SK-N-SH treated with all-trans-retinoic acid at 6 μM for 48 hours (cell line): ENCODE measurements at regions not wholly inside any gene's neighbourhood (a gene's known extent, or its start where the extent isn't known, plus 50 kb on each side); places are given as distances from the start of the nearest gene placed in this dataset.

ENCODE experiments used
- ATAC-seq: fragments of 200-7000 bp; cut with Tn5 transposase; 3 replicates; pipeline ENCODE4 v1.9.1; 2020; ENCODE audit warnings: mild to moderate bottlenecking, moderate library complexity
- ARNTL ChIP-seq: fragments of 450-650 bp; formaldehyde crosslinking; IDR thresholded peaks from 2 replicates; pipeline ENCODE4 v1.5.0; 2020; ENCODE audit warnings: low read depth, mild to moderate bottlenecking, moderate library complexity, borderline replicate concordance
- BACH2 ChIP-seq: fragments of 250-450 bp; sonication (Bioruptor Pico); IDR thresholded peaks from 2 replicates; pipeline ENCODE4 v1.9.0; 2021; ENCODE audit warnings: mild to moderate bottlenecking, borderline replicate concordance
- CSDC2 ChIP-seq: fragments of 250-450 bp; sonication (Bioruptor Pico); IDR thresholded peaks from 2 replicates; pipeline ENCODE4 v1.5.0; 2020; ENCODE audit warnings: mild to moderate bottlenecking, moderate library complexity
- ESRRG ChIP-seq: fragments of 250-450 bp; sonication (Bioruptor Pico); IDR thresholded peaks from 2 replicates; pipeline ENCODE4 v1.6.1; 2021; ENCODE audit warnings: mild to moderate bottlenecking
- GLIS3 ChIP-seq: fragments of 250-450 bp; sonication (Bioruptor Pico); IDR thresholded peaks from 2 replicates; pipeline ENCODE4 v1.5.0; 2020; ENCODE audit warnings: mild to moderate bottlenecking, moderate library complexity
- ISL1 ChIP-seq: fragments of 250-450 bp; sonication (Bioruptor Pico); IDR thresholded peaks from 2 replicates; pipeline ENCODE4 v2.1.2; 2022; ENCODE audit warnings: mild to moderate bottlenecking, moderate library complexity
- OSR1 ChIP-seq: fragments of 250-450 bp; sonication (Bioruptor Pico); IDR thresholded peaks from 2 replicates; pipeline ENCODE4 v1.8.0; 2022; ENCODE audit warnings: moderate library complexity, mild to moderate bottlenecking, inconsistent platforms
- RARB ChIP-seq: fragments of 250-450 bp; sonication (Bioruptor Pico); IDR thresholded peaks from 2 replicates; pipeline ENCODE4 v1.8.0; 2021; ENCODE audit warnings: mild to moderate bottlenecking, moderate library complexity
- SNAI2 ChIP-seq: fragments of 250-450 bp; sonication (Bioruptor Pico); IDR thresholded peaks from 2 replicates; pipeline ENCODE4 v1.5.0; 2020; ENCODE audit warnings: mild to moderate bottlenecking, moderate library complexity
- TCF4 ChIP-seq: fragments of 250-450 bp; sonication (Bioruptor Pico); IDR thresholded peaks from 2 replicates; pipeline ENCODE4 v1.8.0; 2021; ENCODE audit warnings: mild to moderate bottlenecking, moderate library complexity, borderline replicate concordance
- TOX ChIP-seq: fragments of 250-450 bp; sonication (Bioruptor Pico); IDR thresholded peaks from 2 replicates; pipeline ENCODE4 v1.8.0; 2021; ENCODE audit warnings: mild to moderate bottlenecking, moderate library complexity, borderline replicate concordance
- ZC3H10 ChIP-seq: fragments of 250-450 bp; sonication (Bioruptor Pico); IDR thresholded peaks from 2 replicates; pipeline ENCODE4 v1.5.1; 2021; ENCODE audit warnings: mild to moderate bottlenecking, moderate library complexity
- ZFP3 ChIP-seq: fragments of 250-450 bp; sonication (Bioruptor Pico); IDR thresholded peaks from 2 replicates; pipeline ENCODE4 v1.5.0; 2020; ENCODE audit warnings: mild to moderate bottlenecking, moderate library complexity
- ZFP30 ChIP-seq: fragments of 450-650 bp; formaldehyde crosslinking; IDR thresholded peaks from 2 replicates; pipeline ENCODE4 v1.5.0; 2022; ENCODE audit warnings: mild to moderate bottlenecking, moderate library complexity
- ZNF565 ChIP-seq: fragments of 450-650 bp; formaldehyde crosslinking; conservative IDR thresholded peaks from 2 replicates; pipeline ENCODE4 v1.5.0; 2020; ENCODE audit warnings: low read depth, mild to moderate bottlenecking, moderate library complexity
- ZNF70 ChIP-seq: fragments of 450-650 bp; formaldehyde crosslinking; IDR thresholded peaks from 2 replicates; pipeline ENCODE4 v1.5.0; 2020; ENCODE audit warnings: mild to moderate bottlenecking, moderate library complexity
- ZNF8 ChIP-seq: fragments of 450-650 bp; formaldehyde crosslinking; IDR thresholded peaks from 2 replicates; pipeline ENCODE4 v1.5.0; 2020; ENCODE audit warnings: mild to moderate bottlenecking, moderate library complexity
- TF ChIP-seq, protein P1 (sequence below): fragments of 250-450 bp; sonication (Bioruptor Pico); IDR thresholded peaks from 2 replicates; pipeline ENCODE4 v1.8.0; 2021; ENCODE audit warnings: low read depth, mild to moderate bottlenecking, moderate library complexity, borderline replicate concordance
- TF ChIP-seq, protein P2 (sequence below): fragments of 250-450 bp; sonication (Bioruptor Pico); IDR thresholded peaks from 2 replicates; pipeline ENCODE4 v1.5.1; 2020; ENCODE audit warnings: low read depth, mild to moderate bottlenecking, moderate library complexity
- TF ChIP-seq, protein P3 (sequence below): fragments of 250-450 bp; sonication (Bioruptor Pico); IDR thresholded peaks from 2 replicates; pipeline ENCODE4 v1.8.0; 2020; ENCODE audit warnings: mild to moderate bottlenecking, moderate library complexity, borderline replicate concordance
- TF ChIP-seq, protein P4 (sequence below): fragments of 250-450 bp; sonication (Bioruptor Pico); IDR thresholded peaks from 2 replicates; pipeline ENCODE4 v1.5.0; 2020; ENCODE audit warnings: mild to moderate bottlenecking, moderate library complexity

DNA sequence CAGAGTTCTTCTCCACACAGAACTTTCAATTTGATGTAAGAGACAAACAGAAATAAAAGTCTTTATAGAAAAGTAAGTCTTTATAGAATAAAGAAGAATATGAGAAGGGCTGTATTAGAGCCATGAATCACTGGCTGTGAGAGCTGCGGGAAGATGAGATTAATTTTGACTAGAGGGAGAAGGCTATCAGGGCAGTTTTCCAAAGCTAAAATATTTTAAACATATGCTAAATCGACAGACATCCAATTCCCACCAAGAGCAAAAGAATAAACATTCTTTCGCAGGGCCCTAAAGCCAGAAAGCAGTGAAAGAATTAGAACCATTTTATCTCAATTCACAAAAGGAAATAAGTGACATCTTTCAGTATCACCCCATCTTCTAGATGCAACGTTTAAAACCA, 208.3 kb upstream of the MAP3K1 start:
- peak; percentile 51; the same call in 2 of the 3 replicates for ATAC-seq
- no peak for TF ChIP-seq BACH2 (CRISPR knock-in tag)
- no peak for TF ChIP-seq ZFP30
- TF ChIP-seq ZFP3 = no peak
- no peak for TF ChIP-seq ZNF70
- TF ChIP-seq, protein P1, sequence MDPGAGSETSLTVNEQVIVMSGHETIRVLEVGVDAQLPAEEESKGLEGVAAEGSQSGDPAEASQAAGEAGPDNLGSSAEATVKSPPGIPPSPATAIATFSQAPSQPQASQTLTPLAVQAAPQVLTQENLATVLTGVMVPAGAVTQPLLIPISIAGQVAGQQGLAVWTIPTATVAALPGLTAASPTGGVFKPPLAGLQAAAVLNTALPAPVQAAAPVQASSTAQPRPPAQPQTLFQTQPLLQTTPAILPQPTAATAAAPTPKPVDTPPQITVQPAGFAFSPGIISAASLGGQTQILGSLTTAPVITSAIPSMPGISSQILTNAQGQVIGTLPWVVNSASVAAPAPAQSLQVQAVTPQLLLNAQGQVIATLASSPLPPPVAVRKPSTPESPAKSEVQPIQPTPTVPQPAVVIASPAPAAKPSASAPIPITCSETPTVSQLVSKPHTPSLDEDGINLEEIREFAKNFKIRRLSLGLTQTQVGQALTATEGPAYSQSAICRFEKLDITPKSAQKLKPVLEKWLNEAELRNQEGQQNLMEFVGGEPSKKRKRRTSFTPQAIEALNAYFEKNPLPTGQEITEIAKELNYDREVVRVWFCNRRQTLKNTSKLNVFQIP (CRISPR knock-in tag) = no peak
- no peak for TF ChIP-seq RARB
- TF ChIP-seq, protein P2, sequence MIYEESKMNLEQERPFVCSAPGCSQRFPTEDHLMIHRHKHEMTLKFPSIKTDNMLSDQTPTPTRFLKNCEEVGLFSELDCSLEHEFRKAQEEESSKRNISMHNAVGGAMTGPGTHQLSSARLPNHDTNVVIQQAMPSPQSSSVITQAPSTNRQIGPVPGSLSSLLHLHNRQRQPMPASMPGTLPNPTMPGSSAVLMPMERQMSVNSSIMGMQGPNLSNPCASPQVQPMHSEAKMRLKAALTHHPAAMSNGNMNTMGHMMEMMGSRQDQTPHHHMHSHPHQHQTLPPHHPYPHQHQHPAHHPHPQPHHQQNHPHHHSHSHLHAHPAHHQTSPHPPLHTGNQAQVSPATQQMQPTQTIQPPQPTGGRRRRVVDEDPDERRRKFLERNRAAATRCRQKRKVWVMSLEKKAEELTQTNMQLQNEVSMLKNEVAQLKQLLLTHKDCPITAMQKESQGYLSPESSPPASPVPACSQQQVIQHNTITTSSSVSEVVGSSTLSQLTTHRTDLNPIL (CRISPR knock-in tag) = no peak
- TF ChIP-seq, protein P3, sequence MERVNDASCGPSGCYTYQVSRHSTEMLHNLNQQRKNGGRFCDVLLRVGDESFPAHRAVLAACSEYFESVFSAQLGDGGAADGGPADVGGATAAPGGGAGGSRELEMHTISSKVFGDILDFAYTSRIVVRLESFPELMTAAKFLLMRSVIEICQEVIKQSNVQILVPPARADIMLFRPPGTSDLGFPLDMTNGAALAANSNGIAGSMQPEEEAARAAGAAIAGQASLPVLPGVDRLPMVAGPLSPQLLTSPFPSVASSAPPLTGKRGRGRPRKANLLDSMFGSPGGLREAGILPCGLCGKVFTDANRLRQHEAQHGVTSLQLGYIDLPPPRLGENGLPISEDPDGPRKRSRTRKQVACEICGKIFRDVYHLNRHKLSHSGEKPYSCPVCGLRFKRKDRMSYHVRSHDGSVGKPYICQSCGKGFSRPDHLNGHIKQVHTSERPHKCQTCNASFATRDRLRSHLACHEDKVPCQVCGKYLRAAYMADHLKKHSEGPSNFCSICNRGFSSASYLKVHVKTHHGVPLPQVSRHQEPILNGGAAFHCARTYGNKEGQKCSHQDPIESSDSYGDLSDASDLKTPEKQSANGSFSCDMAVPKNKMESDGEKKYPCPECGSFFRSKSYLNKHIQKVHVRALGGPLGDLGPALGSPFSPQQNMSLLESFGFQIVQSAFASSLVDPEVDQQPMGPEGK = no peak
- no peak for TF ChIP-seq ARNTL (CRISPR knock-in tag)
- TF ChIP-seq TOX (CRISPR knock-in tag) = no peak
- TF ChIP-seq ZC3H10 (CRISPR knock-in tag) = no peak
- no peak for TF ChIP-seq ESRRG (CRISPR knock-in tag)
- no peak for TF ChIP-seq ISL1
- TF ChIP-seq OSR1 (CRISPR knock-in tag) = no peak
- TF ChIP-seq, protein P4, sequence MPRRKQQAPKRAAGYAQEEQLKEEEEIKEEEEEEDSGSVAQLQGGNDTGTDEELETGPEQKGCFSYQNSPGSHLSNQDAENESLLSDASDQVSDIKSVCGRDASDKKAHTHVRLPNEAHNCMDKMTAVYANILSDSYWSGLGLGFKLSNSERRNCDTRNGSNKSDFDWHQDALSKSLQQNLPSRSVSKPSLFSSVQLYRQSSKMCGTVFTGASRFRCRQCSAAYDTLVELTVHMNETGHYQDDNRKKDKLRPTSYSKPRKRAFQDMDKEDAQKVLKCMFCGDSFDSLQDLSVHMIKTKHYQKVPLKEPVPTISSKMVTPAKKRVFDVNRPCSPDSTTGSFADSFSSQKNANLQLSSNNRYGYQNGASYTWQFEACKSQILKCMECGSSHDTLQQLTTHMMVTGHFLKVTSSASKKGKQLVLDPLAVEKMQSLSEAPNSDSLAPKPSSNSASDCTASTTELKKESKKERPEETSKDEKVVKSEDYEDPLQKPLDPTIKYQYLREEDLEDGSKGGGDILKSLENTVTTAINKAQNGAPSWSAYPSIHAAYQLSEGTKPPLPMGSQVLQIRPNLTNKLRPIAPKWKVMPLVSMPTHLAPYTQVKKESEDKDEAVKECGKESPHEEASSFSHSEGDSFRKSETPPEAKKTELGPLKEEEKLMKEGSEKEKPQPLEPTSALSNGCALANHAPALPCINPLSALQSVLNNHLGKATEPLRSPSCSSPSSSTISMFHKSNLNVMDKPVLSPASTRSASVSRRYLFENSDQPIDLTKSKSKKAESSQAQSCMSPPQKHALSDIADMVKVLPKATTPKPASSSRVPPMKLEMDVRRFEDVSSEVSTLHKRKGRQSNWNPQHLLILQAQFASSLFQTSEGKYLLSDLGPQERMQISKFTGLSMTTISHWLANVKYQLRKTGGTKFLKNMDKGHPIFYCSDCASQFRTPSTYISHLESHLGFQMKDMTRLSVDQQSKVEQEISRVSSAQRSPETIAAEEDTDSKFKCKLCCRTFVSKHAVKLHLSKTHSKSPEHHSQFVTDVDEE (CRISPR knock-in tag) = no peak
- no peak for TF ChIP-seq CSDC2
- no peak for TF ChIP-seq ZNF8
- TF ChIP-seq, all 23 proteins: peak for 0

DNA sequence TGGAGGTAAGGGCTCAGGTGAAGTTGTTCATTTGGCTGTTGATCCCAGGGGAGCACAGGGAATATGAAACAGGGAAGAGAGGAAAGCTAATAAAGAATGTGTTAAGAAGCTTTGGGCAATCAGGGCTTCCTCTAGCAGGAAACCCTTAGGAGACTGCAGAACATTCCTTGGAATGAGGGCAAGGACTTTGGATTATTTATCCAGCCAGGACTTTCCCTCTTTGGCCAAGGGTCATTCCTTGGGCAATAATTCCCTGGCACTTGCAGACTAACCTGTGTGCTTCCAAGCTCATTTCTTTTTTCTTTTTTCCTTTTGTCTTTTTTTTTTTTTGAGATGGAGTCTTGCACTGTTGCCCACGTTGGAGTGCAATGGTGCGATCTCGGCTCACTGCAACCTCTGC, 209.2 kb upstream of the MAP3K1 start:
- ATAC-seq = no peak
- TF ChIP-seq, protein P1 (CRISPR knock-in tag) = no peak
- TF ChIP-seq, all 23 proteins: peak for 0

DNA sequence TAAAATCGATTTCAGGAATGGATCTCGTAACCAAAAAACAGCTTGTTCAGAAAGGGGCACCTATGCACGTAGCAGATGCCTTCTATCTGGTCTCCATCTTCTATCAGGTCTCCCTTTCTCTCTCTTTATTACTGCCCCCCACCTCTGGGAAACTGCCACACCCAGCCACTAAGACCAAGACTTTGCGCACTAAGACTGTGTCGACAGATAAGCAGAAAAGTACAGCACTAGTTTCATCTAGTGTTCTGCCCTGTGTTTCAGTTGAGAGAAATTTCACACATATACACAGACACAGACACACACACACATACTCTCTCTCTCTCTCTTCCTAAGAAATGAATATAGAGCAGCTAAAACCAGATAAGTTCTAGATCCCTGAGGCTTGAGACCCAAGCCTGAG, 210.1 kb upstream of the MAP3K1 start:
- ATAC-seq = no peak
- TF ChIP-seq TCF4 (no peak), GLIS3 (CRISPR knock-in tag) (no peak), TOX (CRISPR knock-in tag) (no peak), ZNF565 (CRISPR knock-in tag) (no peak), SNAI2 (CRISPR knock-in tag) (no peak), ZFP30 (no peak), ESRRG (CRISPR knock-in tag) (no peak), RARB (no peak), OSR1 (CRISPR knock-in tag) (no peak), BACH2 (CRISPR knock-in tag) (no peak), ZNF70 (no peak), CSDC2 (no peak), ISL1 (no peak)
- TF ChIP-seq, protein P3 = no peak
- TF ChIP-seq, protein P1 (CRISPR knock-in tag) = no peak
- TF ChIP-seq, protein P4 (CRISPR knock-in tag) = no peak
